ENCODE measurements at regions not wholly inside any gene's neighbourhood (a gene's known extent, or its start where the extent isn't known, plus 50 kb on each side); places are given as distances from the start of the nearest gene placed in this dataset.

DNA sequence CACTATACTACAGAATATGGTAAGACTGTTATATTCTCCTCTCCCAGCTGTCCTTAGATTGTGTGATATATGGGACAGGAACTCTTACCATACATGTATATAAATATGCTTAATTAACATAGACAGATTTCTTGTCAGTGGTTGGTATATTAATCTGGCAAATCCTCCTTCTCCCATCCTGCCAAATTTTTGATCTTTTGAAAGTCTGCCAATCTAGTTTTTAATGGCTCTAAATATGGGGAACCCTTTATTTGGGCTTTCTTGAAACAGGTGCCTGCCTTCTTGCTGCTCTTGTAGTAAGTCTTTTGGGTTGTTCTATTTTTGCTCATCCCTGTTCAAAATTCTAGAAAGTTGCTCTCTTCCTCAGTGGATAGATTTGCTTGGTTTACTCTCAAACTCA is 63.5 kb downstream of the SPATA31D1 start:
- TF ChIP-seq, protein P1, sequence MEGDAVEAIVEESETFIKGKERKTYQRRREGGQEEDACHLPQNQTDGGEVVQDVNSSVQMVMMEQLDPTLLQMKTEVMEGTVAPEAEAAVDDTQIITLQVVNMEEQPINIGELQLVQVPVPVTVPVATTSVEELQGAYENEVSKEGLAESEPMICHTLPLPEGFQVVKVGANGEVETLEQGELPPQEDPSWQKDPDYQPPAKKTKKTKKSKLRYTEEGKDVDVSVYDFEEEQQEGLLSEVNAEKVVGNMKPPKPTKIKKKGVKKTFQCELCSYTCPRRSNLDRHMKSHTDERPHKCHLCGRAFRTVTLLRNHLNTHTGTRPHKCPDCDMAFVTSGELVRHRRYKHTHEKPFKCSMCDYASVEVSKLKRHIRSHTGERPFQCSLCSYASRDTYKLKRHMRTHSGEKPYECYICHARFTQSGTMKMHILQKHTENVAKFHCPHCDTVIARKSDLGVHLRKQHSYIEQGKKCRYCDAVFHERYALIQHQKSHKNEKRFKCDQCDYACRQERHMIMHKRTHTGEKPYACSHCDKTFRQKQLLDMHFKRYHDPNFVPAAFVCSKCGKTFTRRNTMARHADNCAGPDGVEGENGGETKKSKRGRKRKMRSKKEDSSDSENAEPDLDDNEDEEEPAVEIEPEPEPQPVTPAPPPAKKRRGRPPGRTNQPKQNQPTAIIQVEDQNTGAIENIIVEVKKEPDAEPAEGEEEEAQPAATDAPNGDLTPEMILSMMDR (IDR thresholded peaks at IDR 0.05), result no peak
- no peak for TF ChIP-seq POLR2A (IDR thresholded peaks at IDR 0.05)

Measured in lower leg skin (tissue), 3 donors.